WTC11 (cell line): ENCODE measurements at regions not wholly inside any gene's neighbourhood (a gene's known extent, or its start where the extent isn't known, plus 50 kb on each side); places are given as distances from the start of the nearest gene placed in this dataset.

Experiments
- ATAC-seq: fragments of 200-7000 bp; cut with Tn5 transposase; 2 replicates; pipeline ENCODE4 v1.10.0; 2021; ENCODE audit warnings: mild to moderate bottlenecking, moderate library complexity
- CTCF ChIA-PET: fragments of 300-600 bp; sonication (Branson Sonifier 250); formaldehyde crosslinking; loops from one replicate; lab custom pipeline; 2021; ENCODE audit warnings: antibody characterized with exemption; lab: Charles Lee
- POLR2A ChIA-PET: fragments of 350-600 bp; sonication (Branson Sonifier 250); formaldehyde crosslinking; loops from one replicate; lab custom pipeline; 2021; ENCODE audit warnings: antibody characterized with exemption; lab: Charles Lee
- DNase-seq: peaks from one replicate; pipeline ENCODE4 v3.0.0; 2021; ENCODE audit warnings: low spot score
- H3K27ac Mint-ChIP-seq: 2 replicates; pipeline ENCODE4 v1.8.0; 2021; ENCODE audit warnings: mixed read lengths
- H3K27me3 Mint-ChIP-seq: 2 replicates; pipeline ENCODE4 v1.8.0; 2021; ENCODE audit warnings: low read depth, mild to moderate bottlenecking, moderate library complexity, mixed read lengths
- H3K36me3 Mint-ChIP-seq: 2 replicates; pipeline ENCODE4 v1.8.0; 2021; ENCODE audit warnings: mixed read lengths
- H3K4me1 Mint-ChIP-seq: 2 replicates; pipeline ENCODE4 v1.8.0; 2022; ENCODE audit warnings: mixed read lengths
- H3K4me3 Mint-ChIP-seq: 2 replicates; pipeline ENCODE4 v1.8.0; 2021; ENCODE audit warnings: mild to moderate bottlenecking, moderate library complexity, mixed read lengths
- H3K9me3 Mint-ChIP-seq: 2 replicates; pipeline ENCODE4 v1.8.0; 2021; ENCODE audit warnings: mixed read lengths
- ATF1 ChIP-seq: sonication (generic); formaldehyde crosslinking; IDR thresholded peaks from 2 replicates; pipeline ENCODE4 v1.8.1; 2023; ENCODE audit warnings: mild to moderate bottlenecking, moderate library complexity, missing genetic modification reagents
- EMX1 ChIP-seq: fragments of 250-450 bp; sonication (Bioruptor Pico); IDR thresholded peaks from 2 replicates; pipeline ENCODE4 v1.8.0; 2021; ENCODE audit warnings: mild to moderate bottlenecking
- ETV6 ChIP-seq: sonication (generic); formaldehyde crosslinking; IDR thresholded peaks from 2 replicates; pipeline ENCODE4 v1.8.1; 2022; ENCODE audit warnings: mild to moderate bottlenecking, missing genetic modification reagents
- JUN ChIP-seq: sonication (generic); formaldehyde crosslinking; IDR thresholded peaks from 2 replicates; pipeline ENCODE4 v1.8.0; 2023; ENCODE audit warnings: mild to moderate bottlenecking, missing genetic modification reagents
- MXD4 ChIP-seq: fragments of 250-450 bp; sonication (Bioruptor Pico); IDR thresholded peaks from 2 replicates; pipeline ENCODE4 v1.8.0; 2021; ENCODE audit warnings: mild to moderate bottlenecking, moderate library complexity, borderline replicate concordance
- NFYB ChIP-seq: sonication (generic); formaldehyde crosslinking; conservative IDR thresholded peaks from 2 replicates; pipeline ENCODE4 v1.8.0; 2022; ENCODE audit warnings: low read depth, missing genetic modification reagents
- NR3C1 ChIP-seq: sonication (generic); formaldehyde crosslinking; conservative IDR thresholded peaks from 2 replicates; pipeline ENCODE4 v1.8.1; 2023; ENCODE audit warnings: low read depth, mild to moderate bottlenecking, missing genetic modification reagents
- PRRX2 ChIP-seq: fragments of 250-450 bp; sonication (Bioruptor Pico); IDR thresholded peaks from 2 replicates; pipeline ENCODE4 v1.8.0; 2021; ENCODE audit warnings: mild to moderate bottlenecking
- SMAD4 ChIP-seq: sonication (generic); formaldehyde crosslinking; IDR thresholded peaks from 2 replicates; pipeline ENCODE4 v1.8.0; 2022; ENCODE audit warnings: mild to moderate bottlenecking, missing genetic modification reagents
- SOX15 ChIP-seq: fragments of 250-450 bp; sonication (Bioruptor Pico); IDR thresholded peaks from 2 replicates; pipeline ENCODE4 v1.9.0; 2021; ENCODE audit warnings: mild to moderate bottlenecking
- SP1 ChIP-seq: sonication (generic); formaldehyde crosslinking; conservative IDR thresholded peaks from 2 replicates; pipeline ENCODE4 v1.8.1; 2022; ENCODE audit warnings: missing genetic modification reagents
- TEAD1 ChIP-seq: sonication (generic); formaldehyde crosslinking; IDR thresholded peaks from 2 replicates; pipeline ENCODE4 v1.8.0; 2022; ENCODE audit warnings: mild to moderate bottlenecking, missing genetic modification reagents
- ZBTB21 ChIP-seq: sonication (generic); formaldehyde crosslinking; IDR thresholded peaks from 2 replicates; pipeline ENCODE4 v1.8.1; 2023; ENCODE audit warnings: mild to moderate bottlenecking, missing genetic modification reagents, borderline replicate concordance
- ZNF416 ChIP-seq: fragments of 250-450 bp; sonication (Bioruptor Pico); IDR thresholded peaks from 2 replicates; pipeline ENCODE4 v1.9.0; 2021; ENCODE audit warnings: mild to moderate bottlenecking, inconsistent platforms
- ZNF671 ChIP-seq: fragments of 250-450 bp; sonication (Bioruptor Pico); IDR thresholded peaks from 2 replicates; pipeline ENCODE4 v1.8.0; 2021; ENCODE audit warnings: mild to moderate bottlenecking
- TF ChIP-seq, protein P1 (sequence below): sonication (generic); formaldehyde crosslinking; IDR thresholded peaks from 2 replicates; pipeline ENCODE4 v1.8.0; 2022; ENCODE audit warnings: mild to moderate bottlenecking, missing genetic modification reagents
- TF ChIP-seq, protein P2 (sequence below): sonication (generic); formaldehyde crosslinking; IDR thresholded peaks from 2 replicates; pipeline ENCODE4 v1.8.1; 2023; ENCODE audit warnings: mild to moderate bottlenecking, missing genetic modification reagents
- TF ChIP-seq, protein P3 (sequence below): fragments of 250-450 bp; sonication (Bioruptor Pico); IDR thresholded peaks from 2 replicates; pipeline ENCODE4 v1.9.0; 2021; ENCODE audit warnings: mild to moderate bottlenecking
- TF ChIP-seq, protein P4 (sequence below): fragments of 250-450 bp; sonication (Bioruptor Pico); IDR thresholded peaks from 2 replicates; pipeline ENCODE4 v2.1.2; 2022; ENCODE audit warnings: mild to moderate bottlenecking, moderate library complexity
- TF ChIP-seq, protein P5 (sequence below): sonication (generic); formaldehyde crosslinking; IDR thresholded peaks from 2 replicates; pipeline ENCODE4 v1.8.0; 2022; ENCODE audit warnings: missing genetic modification reagents
- TF ChIP-seq, protein P6 (sequence below): sonication (generic); formaldehyde crosslinking; conservative IDR thresholded peaks from 2 replicates; pipeline ENCODE4 v1.8.1; 2022; ENCODE audit warnings: mild to moderate bottlenecking, missing genetic modification reagents
- TF ChIP-seq, protein P7 (sequence below): sonication (generic); formaldehyde crosslinking; IDR thresholded peaks from 2 replicates; pipeline ENCODE4 v1.8.1; 2022; ENCODE audit warnings: mild to moderate bottlenecking, missing genetic modification reagents, moderate library complexity, borderline replicate concordance
- TF ChIP-seq, protein P8 (sequence below): fragments of 250-450 bp; sonication (Bioruptor Pico); IDR thresholded peaks from 2 replicates; pipeline ENCODE4 v1.8.0; 2021; ENCODE audit warnings: mild to moderate bottlenecking
- TF ChIP-seq, protein P9 (sequence below): sonication (generic); formaldehyde crosslinking; IDR thresholded peaks from 2 replicates; pipeline ENCODE4 v1.8.0; 2023; ENCODE audit warnings: mild to moderate bottlenecking, missing genetic modification reagents

DNA sequence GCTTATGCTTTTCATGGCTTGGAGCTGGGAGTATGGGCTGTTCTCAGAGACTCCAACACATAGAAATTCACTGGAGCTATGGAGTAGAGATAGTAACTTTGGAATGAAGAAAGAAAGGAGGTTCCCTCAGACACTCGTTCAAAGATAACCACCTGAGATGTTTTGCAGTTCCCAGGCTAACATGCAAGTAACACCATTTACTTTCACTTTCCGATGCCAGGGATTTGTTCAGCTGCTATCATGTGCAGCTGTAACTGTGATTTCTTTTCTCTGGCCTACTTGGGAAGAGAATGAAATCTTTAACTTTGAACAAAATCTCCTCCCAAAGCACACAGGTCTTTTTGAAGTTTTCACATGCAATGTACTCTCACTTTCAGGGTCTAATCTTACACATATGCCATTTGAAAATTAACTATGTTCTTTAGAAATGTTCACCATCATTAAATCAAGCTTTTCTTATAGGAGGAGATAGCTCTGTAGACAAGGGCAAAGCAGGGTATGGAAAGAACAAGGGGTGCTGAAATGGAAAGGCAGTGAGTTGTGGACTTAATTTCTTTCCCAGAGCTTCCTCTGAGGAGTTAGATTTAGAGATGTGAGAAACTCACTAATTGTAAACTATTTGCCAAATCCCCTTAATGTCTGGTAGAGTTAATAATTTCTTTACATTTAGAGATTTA lies 514.3 kb downstream of the PDHA2 start (continued):
- TF ChIP-seq ZNF671 (CRISPR knock-in tag) (no peak), PRRX2 (no peak), NFYB (CRISPR knock-in tag) (no peak), ETV6 (CRISPR knock-in tag) (no peak), MXD4 (CRISPR knock-in tag) (no peak), ZNF416 (CRISPR knock-in tag) (no peak), SP1 (CRISPR knock-in tag) (no peak)
- TF ChIP-seq, protein P1, sequence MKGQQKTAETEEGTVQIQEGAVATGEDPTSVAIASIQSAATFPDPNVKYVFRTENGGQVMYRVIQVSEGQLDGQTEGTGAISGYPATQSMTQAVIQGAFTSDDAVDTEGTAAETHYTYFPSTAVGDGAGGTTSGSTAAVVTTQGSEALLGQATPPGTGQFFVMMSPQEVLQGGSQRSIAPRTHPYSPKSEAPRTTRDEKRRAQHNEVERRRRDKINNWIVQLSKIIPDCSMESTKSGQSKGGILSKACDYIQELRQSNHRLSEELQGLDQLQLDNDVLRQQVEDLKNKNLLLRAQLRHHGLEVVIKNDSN (CRISPR knock-in tag): no peak
- TF ChIP-seq, all 79 proteins: peak for 0

DNA sequence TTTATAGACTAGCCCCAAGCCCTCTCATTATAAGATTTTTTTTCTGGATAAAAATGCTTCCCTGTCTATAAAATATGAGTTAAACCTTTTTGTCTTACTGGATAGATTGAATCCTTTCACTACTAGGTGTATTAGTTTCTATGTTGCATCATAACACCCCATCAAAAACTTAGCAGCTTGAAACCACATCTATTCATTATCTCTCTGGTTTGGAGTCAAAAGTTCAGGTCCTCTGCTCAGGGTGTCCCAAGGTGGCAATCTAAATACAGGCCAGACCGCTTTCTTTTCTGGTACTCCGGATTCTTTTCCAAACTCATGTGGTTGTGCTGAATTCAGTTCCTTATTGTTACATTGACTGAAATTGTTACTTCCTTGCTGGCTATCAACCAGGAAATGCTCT lies 515.5 kb downstream of the PDHA2 start:
- DNase-seq: no peak
- TF ChIP-seq ZNF416 (CRISPR knock-in tag) (no peak), SMAD4 (CRISPR knock-in tag) (no peak), ZBTB21 (CRISPR knock-in tag) (no peak), EMX1 (no peak), SOX15 (CRISPR knock-in tag) (no peak), TEAD1 (CRISPR knock-in tag) (no peak), ATF1 (CRISPR knock-in tag) (no peak), JUN (CRISPR knock-in tag) (no peak), NR3C1 (CRISPR knock-in tag) (no peak)
- TF ChIP-seq, protein P2, sequence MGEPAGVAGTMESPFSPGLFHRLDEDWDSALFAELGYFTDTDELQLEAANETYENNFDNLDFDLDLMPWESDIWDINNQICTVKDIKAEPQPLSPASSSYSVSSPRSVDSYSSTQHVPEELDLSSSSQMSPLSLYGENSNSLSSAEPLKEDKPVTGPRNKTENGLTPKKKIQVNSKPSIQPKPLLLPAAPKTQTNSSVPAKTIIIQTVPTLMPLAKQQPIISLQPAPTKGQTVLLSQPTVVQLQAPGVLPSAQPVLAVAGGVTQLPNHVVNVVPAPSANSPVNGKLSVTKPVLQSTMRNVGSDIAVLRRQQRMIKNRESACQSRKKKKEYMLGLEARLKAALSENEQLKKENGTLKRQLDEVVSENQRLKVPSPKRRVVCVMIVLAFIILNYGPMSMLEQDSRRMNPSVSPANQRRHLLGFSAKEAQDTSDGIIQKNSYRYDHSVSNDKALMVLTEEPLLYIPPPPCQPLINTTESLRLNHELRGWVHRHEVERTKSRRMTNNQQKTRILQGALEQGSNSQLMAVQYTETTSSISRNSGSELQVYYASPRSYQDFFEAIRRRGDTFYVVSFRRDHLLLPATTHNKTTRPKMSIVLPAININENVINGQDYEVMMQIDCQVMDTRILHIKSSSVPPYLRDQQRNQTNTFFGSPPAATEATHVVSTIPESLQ (CRISPR knock-in tag): no peak
- TF ChIP-seq, protein P3, sequence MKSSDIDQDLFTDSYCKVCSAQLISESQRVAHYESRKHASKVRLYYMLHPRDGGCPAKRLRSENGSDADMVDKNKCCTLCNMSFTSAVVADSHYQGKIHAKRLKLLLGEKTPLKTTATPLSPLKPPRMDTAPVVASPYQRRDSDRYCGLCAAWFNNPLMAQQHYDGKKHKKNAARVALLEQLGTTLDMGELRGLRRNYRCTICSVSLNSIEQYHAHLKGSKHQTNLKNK (CRISPR knock-in tag): no peak
- TF ChIP-seq, protein P4, sequence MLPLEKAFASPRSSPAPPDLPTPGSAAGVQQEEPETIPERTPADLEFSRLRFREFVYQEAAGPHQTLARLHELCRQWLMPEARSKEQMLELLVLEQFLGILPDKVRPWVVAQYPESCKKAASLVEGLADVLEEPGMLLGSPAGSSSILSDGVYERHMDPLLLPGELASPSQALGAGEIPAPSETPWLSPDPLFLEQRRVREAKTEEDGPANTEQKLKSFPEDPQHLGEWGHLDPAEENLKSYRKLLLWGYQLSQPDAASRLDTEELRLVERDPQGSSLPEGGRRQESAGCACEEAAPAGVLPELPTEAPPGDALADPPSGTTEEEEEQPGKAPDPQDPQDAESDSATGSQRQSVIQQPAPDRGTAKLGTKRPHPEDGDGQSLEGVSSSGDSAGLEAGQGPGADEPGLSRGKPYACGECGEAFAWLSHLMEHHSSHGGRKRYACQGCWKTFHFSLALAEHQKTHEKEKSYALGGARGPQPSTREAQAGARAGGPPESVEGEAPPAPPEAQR: no peak
- TF ChIP-seq, protein P5, sequence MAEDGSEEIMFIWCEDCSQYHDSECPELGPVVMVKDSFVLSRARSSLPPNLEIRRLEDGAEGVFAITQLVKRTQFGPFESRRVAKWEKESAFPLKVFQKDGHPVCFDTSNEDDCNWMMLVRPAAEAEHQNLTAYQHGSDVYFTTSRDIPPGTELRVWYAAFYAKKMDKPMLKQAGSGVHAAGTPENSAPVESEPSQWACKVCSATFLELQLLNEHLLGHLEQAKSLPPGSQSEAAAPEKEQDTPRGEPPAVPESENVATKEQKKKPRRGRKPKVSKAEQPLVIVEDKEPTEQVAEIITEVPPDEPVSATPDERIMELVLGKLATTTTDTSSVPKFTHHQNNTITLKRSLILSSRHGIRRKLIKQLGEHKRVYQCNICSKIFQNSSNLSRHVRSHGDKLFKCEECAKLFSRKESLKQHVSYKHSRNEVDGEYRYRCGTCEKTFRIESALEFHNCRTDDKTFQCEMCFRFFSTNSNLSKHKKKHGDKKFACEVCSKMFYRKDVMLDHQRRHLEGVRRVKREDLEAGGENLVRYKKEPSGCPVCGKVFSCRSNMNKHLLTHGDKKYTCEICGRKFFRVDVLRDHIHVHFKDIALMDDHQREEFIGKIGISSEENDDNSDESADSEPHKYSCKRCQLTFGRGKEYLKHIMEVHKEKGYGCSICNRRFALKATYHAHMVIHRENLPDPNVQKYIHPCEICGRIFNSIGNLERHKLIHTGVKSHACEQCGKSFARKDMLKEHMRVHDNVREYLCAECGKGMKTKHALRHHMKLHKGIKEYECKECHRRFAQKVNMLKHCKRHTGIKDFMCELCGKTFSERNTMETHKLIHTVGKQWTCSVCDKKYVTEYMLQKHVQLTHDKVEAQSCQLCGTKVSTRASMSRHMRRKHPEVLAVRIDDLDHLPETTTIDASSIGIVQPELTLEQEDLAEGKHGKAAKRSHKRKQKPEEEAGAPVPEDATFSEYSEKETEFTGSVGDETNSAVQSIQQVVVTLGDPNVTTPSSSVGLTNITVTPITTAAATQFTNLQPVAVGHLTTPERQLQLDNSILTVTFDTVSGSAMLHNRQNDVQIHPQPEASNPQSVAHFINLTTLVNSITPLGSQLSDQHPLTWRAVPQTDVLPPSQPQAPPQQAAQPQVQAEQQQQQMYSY (CRISPR knock-in tag): no peak
- TF ChIP-seq, protein P6, sequence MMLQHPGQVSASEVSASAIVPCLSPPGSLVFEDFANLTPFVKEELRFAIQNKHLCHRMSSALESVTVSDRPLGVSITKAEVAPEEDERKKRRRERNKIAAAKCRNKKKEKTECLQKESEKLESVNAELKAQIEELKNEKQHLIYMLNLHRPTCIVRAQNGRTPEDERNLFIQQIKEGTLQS (CRISPR knock-in tag): no peak
- TF ChIP-seq, protein P7, sequence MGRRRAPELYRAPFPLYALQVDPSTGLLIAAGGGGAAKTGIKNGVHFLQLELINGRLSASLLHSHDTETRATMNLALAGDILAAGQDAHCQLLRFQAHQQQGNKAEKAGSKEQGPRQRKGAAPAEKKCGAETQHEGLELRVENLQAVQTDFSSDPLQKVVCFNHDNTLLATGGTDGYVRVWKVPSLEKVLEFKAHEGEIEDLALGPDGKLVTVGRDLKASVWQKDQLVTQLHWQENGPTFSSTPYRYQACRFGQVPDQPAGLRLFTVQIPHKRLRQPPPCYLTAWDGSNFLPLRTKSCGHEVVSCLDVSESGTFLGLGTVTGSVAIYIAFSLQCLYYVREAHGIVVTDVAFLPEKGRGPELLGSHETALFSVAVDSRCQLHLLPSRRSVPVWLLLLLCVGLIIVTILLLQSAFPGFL (CRISPR knock-in tag): no peak
- TF ChIP-seq, protein P8, sequence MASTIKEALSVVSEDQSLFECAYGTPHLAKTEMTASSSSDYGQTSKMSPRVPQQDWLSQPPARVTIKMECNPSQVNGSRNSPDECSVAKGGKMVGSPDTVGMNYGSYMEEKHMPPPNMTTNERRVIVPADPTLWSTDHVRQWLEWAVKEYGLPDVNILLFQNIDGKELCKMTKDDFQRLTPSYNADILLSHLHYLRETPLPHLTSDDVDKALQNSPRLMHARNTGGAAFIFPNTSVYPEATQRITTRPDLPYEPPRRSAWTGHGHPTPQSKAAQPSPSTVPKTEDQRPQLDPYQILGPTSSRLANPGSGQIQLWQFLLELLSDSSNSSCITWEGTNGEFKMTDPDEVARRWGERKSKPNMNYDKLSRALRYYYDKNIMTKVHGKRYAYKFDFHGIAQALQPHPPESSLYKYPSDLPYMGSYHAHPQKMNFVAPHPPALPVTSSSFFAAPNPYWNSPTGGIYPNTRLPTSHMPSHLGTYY (CRISPR knock-in tag): no peak
- TF ChIP-seq, protein P9, sequence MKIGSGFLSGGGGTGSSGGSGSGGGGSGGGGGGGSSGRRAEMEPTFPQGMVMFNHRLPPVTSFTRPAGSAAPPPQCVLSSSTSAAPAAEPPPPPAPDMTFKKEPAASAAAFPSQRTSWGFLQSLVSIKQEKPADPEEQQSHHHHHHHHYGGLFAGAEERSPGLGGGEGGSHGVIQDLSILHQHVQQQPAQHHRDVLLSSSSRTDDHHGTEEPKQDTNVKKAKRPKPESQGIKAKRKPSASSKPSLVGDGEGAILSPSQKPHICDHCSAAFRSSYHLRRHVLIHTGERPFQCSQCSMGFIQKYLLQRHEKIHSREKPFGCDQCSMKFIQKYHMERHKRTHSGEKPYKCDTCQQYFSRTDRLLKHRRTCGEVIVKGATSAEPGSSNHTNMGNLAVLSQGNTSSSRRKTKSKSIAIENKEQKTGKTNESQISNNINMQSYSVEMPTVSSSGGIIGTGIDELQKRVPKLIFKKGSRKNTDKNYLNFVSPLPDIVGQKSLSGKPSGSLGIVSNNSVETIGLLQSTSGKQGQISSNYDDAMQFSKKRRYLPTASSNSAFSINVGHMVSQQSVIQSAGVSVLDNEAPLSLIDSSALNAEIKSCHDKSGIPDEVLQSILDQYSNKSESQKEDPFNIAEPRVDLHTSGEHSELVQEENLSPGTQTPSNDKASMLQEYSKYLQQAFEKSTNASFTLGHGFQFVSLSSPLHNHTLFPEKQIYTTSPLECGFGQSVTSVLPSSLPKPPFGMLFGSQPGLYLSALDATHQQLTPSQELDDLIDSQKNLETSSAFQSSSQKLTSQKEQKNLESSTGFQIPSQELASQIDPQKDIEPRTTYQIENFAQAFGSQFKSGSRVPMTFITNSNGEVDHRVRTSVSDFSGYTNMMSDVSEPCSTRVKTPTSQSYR (CRISPR knock-in tag): no peak
- TF ChIP-seq, all 79 proteins: peak for 0
- H3K4me1 Mint-ChIP-seq: peaks cover 23% of the 10 kb centered on the region
- H3K4me3 Mint-ChIP-seq: no peak overlapping the region
- H3K27me3 Mint-ChIP-seq: no peaks in the 10 kb centered on the region
- ChIA-PET CTCF (no interaction called here), POLR2A (no interaction called here)
- H3K36me3 Mint-ChIP-seq: no peaks in the 10 kb centered on the region
- no peak for ATAC-seq
- no peak overlapping the region for H3K27ac Mint-ChIP-seq
- H3K9me3 Mint-ChIP-seq: no peaks in the 10 kb centered on the region
